Ascending aorta (tissue), 2 donors: ENCODE measurements at regions not wholly inside any gene's neighbourhood (a gene's known extent, or its start where the extent isn't known, plus 50 kb on each side); places are given as distances from the start of the nearest gene placed in this dataset.

Source experiments
- DNase-seq, 2 donors: peaks; one replicate each; pipeline ENCODE4 v3.0.0-alpha.2; 2019; ENCODE audit warnings: low spot score in 2 of 2
- H3K27ac ChIP-seq, 2 donors: fragments of 200-600 bp; sonication (generic); one replicate each; pipeline ENCODE4 v1.5.1; 2016 to 2017; ENCODE audit warnings: mild to moderate bottlenecking in 1 of 2
- H3K27me3 ChIP-seq: fragments of 200-600 bp; sonication (generic); one replicate; pipeline ENCODE4 v1.5.1; 2017
- H3K36me3 ChIP-seq, 2 donors: fragments of 200-600 bp; sonication (generic); one replicate each; pipeline ENCODE4 v1.5.1; 2016
- H3K4me1 ChIP-seq, 2 donors: fragments of 200-600 bp; sonication (generic); one replicate each; pipeline ENCODE4 v1.5.1; 2016 to 2017; ENCODE audit warnings: mild to moderate bottlenecking in 1 of 2
- H3K4me3 ChIP-seq, 2 donors: fragments of 200-600 bp; sonication (generic); one replicate each; pipeline ENCODE4 v1.5.1; 2016 to 2017; ENCODE audit warnings: mild to moderate bottlenecking in 1 of 2
- H3K9me3 ChIP-seq, 2 donors: fragments of 200-600 bp; sonication (generic); one replicate each; pipeline ENCODE4 v1.5.1; 2016
- intact Hi-C: fragments of 100-400 bp; cut with DNase I; formaldehyde crosslinking; loops from one replicate; pipeline ENCODE4 v1.15.1; 2023
- TF ChIP-seq, protein P1 (sequence below), 3 experiments: fragments of 200-600 bp in 2 of 3; fragments of 450-650 bp in 1 of 3; sonication (generic) in 2 of 3; IDR thresholded peaks; one replicate each; pipeline ENCODE4 v1.5.1; 2016 to 2019; ENCODE audit warnings: antibody characterized with exemption in 3 of 3, mild to moderate bottlenecking in 1 of 3, moderate library complexity in 1 of 3

DNA sequence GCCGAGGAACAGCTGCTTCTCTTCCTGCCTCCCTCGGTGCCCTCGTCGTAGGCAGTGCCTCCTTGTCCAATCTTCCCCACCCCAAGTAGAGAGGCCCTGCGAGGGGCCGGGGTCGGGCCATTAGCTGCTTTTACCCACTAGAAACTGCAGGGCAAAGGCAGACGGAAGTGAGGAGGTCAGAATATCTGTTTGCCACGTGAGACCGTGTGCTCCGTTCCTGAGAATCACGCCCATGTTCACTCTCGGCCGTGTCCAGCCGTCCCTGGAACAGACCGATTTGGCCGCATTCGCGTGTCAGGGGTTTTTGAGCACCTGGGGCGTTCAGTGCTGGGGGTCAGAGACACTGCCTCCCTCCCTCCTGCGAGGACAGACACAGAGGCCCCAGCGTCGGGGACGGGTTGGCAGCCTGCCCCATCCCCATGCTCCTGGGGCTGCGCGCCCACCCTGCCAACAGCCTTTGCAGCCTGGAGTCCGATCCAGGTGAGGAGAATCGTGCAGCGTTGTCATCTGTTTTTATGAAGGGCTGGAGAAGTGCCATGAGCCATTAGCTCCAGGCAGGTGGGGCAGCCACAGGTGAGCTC lies 982.2 kb downstream of the BRD1 start:
- no peak overlapping the region for H3K4me3 ChIP-seq
- no peak overlapping the region for H3K27ac ChIP-seq
- DNase-seq = no peak
- intact Hi-C loops = no loop called here
- no peaks in the 10 kb centered on the region for H3K36me3 ChIP-seq
- TF ChIP-seq, protein P1, sequence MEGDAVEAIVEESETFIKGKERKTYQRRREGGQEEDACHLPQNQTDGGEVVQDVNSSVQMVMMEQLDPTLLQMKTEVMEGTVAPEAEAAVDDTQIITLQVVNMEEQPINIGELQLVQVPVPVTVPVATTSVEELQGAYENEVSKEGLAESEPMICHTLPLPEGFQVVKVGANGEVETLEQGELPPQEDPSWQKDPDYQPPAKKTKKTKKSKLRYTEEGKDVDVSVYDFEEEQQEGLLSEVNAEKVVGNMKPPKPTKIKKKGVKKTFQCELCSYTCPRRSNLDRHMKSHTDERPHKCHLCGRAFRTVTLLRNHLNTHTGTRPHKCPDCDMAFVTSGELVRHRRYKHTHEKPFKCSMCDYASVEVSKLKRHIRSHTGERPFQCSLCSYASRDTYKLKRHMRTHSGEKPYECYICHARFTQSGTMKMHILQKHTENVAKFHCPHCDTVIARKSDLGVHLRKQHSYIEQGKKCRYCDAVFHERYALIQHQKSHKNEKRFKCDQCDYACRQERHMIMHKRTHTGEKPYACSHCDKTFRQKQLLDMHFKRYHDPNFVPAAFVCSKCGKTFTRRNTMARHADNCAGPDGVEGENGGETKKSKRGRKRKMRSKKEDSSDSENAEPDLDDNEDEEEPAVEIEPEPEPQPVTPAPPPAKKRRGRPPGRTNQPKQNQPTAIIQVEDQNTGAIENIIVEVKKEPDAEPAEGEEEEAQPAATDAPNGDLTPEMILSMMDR (IDR thresholded peaks at IDR 0.05) = no peak
- H3K9me3 ChIP-seq = no peaks in the 10 kb centered on the region
- H3K27me3 ChIP-seq = no peaks in the 10 kb centered on the region
- H3K4me1 ChIP-seq = no peaks in the 10 kb centered on the region

DNA sequence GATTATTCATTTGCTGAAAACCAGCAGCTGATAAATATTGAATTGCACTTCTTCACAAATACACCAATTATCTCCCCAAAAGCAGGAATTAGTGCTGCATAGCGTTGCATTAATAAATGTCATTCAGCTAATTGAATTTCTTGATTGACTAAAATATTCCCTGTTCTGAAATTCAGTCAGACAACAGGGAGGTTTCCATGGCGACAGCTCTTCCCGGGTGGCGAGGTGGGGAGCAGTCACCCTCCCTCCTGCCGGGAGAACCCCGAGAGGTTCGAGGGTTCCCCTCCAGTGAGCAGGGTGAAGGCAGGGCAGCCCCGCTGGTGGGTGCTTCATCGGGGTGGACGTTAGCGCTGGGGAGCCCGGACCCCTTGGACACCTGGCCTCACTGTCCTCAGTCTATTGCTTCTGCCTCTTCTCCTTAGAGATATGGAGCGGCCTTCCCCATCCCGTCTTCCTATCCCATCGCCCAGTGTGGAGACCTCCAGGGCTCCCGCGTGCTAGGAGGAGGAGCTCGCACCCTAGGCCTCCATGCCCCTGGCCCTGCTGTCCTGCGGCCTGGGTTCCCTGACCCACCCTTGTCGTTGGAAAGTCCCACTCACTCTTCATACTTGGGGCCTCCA lies 983.5 kb downstream of the BRD1 start:
- intact Hi-C loops = no loop called here
- Histone ChIP-seq H3K4me1 (no peaks in the 10 kb centered on the region), H3K27me3 (no peaks in the 10 kb centered on the region), H3K9me3 (no peaks in the 10 kb centered on the region), H3K4me3 (no peak overlapping the region), H3K27ac (no peak overlapping the region), H3K36me3 (no peaks in the 10 kb centered on the region)
- TF ChIP-seq, protein P1 (IDR thresholded peaks at IDR 0.05) = no peak
- no peak for DNase-seq

DNA sequence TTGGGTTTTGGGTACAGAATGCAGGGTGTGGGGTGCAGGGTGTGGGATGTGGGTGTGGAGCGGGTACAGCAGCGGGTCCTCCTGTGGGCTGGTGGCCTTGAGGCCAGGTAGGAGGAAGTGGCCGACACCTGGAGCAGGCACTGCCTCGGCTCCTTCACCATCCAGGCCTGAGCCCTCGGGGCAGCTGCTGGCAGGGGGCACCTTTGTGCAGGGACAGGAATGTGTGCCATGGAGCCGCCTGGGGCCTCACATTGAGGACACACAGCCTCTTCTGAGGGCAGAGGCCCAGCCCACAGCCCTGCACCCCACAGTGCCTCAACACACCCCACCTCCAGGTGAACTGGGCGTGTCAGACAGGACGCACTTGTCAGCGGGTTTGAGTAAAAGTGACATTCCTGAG lies 984.0 kb downstream of the BRD1 start:
- H3K27ac ChIP-seq = no peak overlapping the region
- H3K9me3 ChIP-seq = no peaks in the 10 kb centered on the region
- TF ChIP-seq, protein P1 (IDR thresholded peaks at IDR 0.05) = no peak
- intact Hi-C loops = no loop called here
- no peak for DNase-seq
- H3K27me3 ChIP-seq = no peaks in the 10 kb centered on the region
- H3K4me3 ChIP-seq = no peak overlapping the region
- no peaks in the 10 kb centered on the region for H3K4me1 ChIP-seq
- no peaks in the 10 kb centered on the region for H3K36me3 ChIP-seq

DNA sequence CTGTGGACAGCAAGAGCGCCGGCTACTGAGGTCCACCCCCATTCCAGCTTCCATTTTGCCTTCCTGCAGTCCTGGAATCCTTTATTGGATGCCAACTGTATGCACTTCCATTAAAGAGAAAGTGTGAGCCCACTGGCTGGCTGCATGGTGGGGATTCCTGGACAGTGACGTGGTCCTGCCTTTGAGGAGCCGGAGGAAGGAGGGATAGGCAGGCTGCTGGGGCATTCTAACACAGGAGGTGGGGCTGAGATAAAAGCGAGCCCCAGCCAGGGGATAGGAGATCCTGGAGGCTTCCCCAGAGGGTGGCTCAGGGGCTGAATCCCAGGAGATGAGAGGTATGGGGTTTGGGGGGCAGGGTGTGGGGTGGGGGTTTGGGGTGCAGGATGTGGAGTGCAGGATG lies 984.7 kb downstream of the BRD1 start:
- no peak for DNase-seq
- TF ChIP-seq, protein P1 (IDR thresholded peaks at IDR 0.05) = no peak
- Histone ChIP-seq H3K4me3 (no peak overlapping the region), H3K27ac (no peak overlapping the region), H3K27me3 (no peaks in the 10 kb centered on the region), H3K9me3 (no peaks in the 10 kb centered on the region), H3K4me1 (no peaks in the 10 kb centered on the region), H3K36me3 (no peaks in the 10 kb centered on the region)
- intact Hi-C loops = no loop called here

DNA sequence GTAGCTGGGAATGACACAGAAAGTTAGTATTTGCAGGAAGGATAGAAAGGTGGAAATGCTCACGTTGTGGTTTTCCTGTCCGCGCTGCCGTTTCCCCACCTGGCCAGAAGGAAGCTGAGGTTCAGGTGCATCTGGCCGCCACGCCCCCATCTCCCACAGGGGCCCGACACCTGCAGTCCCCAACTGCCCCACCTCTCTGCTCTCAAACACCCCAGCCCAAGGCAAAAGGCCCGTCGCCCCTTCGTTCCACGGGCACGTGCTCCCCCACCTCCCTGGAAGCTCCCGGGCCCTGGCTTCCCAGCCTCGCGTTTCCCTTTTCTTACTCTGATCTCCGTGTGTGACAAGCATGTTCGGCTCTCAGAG lies 985.1 kb downstream of the BRD1 start:
- TF ChIP-seq, protein P1 (IDR thresholded peaks at IDR 0.05) = no peak
- intact Hi-C loops = no loop called here
- H3K4me1 ChIP-seq = no peaks in the 10 kb centered on the region
- no peak overlapping the region for H3K27ac ChIP-seq
- H3K36me3 ChIP-seq = no peaks in the 10 kb centered on the region
- H3K27me3 ChIP-seq = no peaks in the 10 kb centered on the region
- no peak for DNase-seq
- H3K4me3 ChIP-seq = no peak overlapping the region
- no peaks in the 10 kb centered on the region for H3K9me3 ChIP-seq
